ENCODE measurements at regions not wholly inside any gene's neighbourhood (a gene's known extent, or its start where the extent isn't known, plus 50 kb on each side); places are given as distances from the start of the nearest gene placed in this dataset.
"Not testable (repeated sequence)": the region's sequence is repeated elsewhere in the genome, so short reads cannot be mapped to it uniquely, and the experiment has no call there.

DNA sequence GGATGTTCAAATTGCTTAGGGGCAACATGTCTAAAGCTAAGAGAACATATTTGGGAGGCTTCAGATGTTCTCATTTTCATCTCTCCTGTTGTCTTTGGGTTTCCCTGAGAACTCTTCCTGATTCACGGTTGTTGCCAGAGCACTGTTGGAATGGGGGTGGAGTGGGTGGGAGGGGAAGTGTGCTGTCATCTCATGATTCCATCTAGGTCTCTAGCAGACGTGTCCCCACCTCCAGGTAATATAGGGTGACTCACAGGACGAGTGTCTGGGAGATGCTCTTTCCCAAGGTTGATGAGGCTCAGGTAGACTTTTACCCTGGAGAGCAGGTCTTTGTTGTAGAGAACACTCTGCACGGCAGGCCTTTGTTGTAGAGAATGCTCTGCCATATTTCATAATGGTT lies 636.9 kb downstream of the QKI start:
- ATAC-seq (replicated peaks in 1 of 4) = no peak
- DNase-seq = no peak
- no peaks in the 10 kb centered on the region for H3K9me3 ChIP-seq
- H3K36me3 Mint-ChIP-seq = no peaks in the 10 kb centered on the region
- H3K27me3 ChIP-seq (replicated peaks in 1 of 2; ENCODE audit: control insufficient read depth in 2 of 2, extremely low read depth in 1 of 2, insufficient read depth in 2 of 2, low read length in 1 of 2) = peaks cover 0 to 6% of the 10 kb centered on the region in 2 experiments
- H3K4me3 Mint-ChIP-seq = no peak overlapping the region
- peaks cover 0 to 6% of the 10 kb centered on the region in 2 donors for H3K27me3 Mint-ChIP-seq
- no peak overlapping the region for H3K27ac ChIP-seq (ENCODE audit: low read length)
- ChIA-PET POLR2A (no interaction called here), CTCF (no interaction called here)
- no peaks in the 10 kb centered on the region for H3K36me3 ChIP-seq (ENCODE audit: control insufficient read depth in 2 of 2, extremely low read depth in 1 of 2, insufficient read depth in 1 of 2, low read length in 1 of 2)
- no peak overlapping the region for H3K27ac Mint-ChIP-seq
- H3K4me1 ChIP-seq (ENCODE audit: control insufficient read depth in 1 of 2, extremely low read depth in 1 of 2, insufficient read depth in 2 of 2, low read length in 2 of 2) = no peaks in the 10 kb centered on the region
- WGBS (ENCODE audit: insufficient coverage) = 20% methylated on average over 1 of the region's 4 CpGs
- no peaks in the 10 kb centered on the region for H3K9me3 Mint-ChIP-seq
- no peaks in the 10 kb centered on the region for H3K4me1 Mint-ChIP-seq
- H3K4me3 ChIP-seq (ENCODE audit: control insufficient read depth in 1 of 2, extremely low read depth in 1 of 2, low read length in 1 of 2) = no peak overlapping the region

DNA sequence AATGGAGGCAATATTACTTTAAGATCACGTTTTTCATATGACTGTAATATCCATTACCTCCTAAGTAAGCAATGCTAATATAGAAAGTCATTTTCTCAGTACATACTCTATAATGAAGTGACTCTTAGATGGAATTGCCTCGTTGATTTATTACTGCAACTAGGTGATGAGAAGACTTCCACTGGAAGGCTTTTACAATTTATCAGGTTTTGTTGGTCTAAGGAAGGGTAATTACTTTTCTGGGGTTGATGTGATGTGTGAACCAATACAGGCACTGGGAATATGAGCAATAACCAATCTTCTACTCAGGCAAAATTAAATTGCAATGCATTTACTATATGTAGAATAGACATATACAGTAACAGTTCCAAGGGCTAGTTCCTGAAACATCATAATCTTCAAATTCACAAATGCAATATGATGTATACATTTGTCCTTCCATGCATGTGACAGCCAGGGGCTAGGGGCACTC lies 635.0 kb downstream of the QKI start:
- Mint-ChIP-seq H3K36me3 (no peaks in the 10 kb centered on the region), H3K27ac (no peak overlapping the region), H3K9me3 (no peaks in the 10 kb centered on the region), H3K4me3 (no peak overlapping the region), H3K27me3 (peaks cover 0 to 6% of the 10 kb centered on the region in 2 donors), H3K4me1 (no peaks in the 10 kb centered on the region)
- Histone ChIP-seq H3K36me3 (ENCODE audit: control insufficient read depth in 2 of 2, extremely low read depth in 1 of 2, insufficient read depth in 1 of 2, low read length in 1 of 2) (no peaks in the 10 kb centered on the region), H3K27me3 (replicated peaks in 1 of 2; ENCODE audit: control insufficient read depth in 2 of 2, extremely low read depth in 1 of 2, insufficient read depth in 2 of 2, low read length in 1 of 2) (peaks cover 0 to 6% of the 10 kb centered on the region in 2 experiments), H3K9me3 (no peaks in the 10 kb centered on the region), H3K27ac (ENCODE audit: low read length) (no peak overlapping the region), H3K4me3 (ENCODE audit: control insufficient read depth in 1 of 2, extremely low read depth in 1 of 2, low read length in 1 of 2) (no peak overlapping the region), H3K4me1 (ENCODE audit: control insufficient read depth in 1 of 2, extremely low read depth in 1 of 2, insufficient read depth in 2 of 2, low read length in 2 of 2) (no peaks in the 10 kb centered on the region)
- WGBS (ENCODE audit: insufficient coverage) = no CpG with 5 or more reads among the region's 2 CpGs
- no peak for ATAC-seq (replicated peaks in 1 of 4)
- CTCF ChIA-PET = no interaction called here
- no peak for DNase-seq
- POLR2A ChIA-PET = no interaction called here

DNA sequence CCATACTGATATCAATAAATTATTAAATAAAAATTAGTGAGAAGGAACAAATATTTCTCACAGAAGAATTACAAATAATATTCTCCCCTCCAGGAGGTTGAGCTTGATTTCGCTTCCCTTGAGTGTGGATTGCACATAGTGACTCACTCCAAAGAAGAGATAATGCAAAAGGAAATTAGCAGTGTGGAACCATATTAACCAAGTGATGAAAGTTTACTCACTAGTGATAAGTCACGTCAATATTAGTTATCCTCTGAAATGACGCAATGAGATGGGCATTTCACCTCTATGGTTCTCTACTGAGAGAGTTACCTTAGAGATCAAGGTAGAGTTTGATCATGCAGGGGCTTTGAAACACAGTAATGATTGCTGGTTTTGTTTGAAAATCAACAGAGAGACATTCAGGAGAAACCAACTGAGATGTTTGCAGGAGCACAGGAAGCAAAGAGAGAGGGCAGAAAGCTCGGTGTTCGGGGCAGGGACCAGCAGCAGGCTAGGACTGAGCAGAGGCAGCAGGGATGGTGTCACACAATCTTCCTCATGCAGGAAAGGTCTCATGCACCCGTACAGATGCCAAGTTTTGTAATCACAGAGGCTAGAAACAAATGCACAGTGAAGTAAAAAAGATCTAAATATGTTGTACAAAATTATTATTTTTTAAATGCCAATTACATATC lies 634.5 kb downstream of the QKI start:
- DNase-seq = no peak
- Histone ChIP-seq H3K27ac (ENCODE audit: low read length) (no peak overlapping the region), H3K4me3 (ENCODE audit: control insufficient read depth in 1 of 2, extremely low read depth in 1 of 2, low read length in 1 of 2) (no peak overlapping the region), H3K9me3 (no peaks in the 10 kb centered on the region), H3K27me3 (replicated peaks in 1 of 2; ENCODE audit: control insufficient read depth in 2 of 2, extremely low read depth in 1 of 2, insufficient read depth in 2 of 2, low read length in 1 of 2) (peaks cover 0 to 6% of the 10 kb centered on the region in 2 experiments), H3K4me1 (ENCODE audit: control insufficient read depth in 1 of 2, extremely low read depth in 1 of 2, insufficient read depth in 2 of 2, low read length in 2 of 2) (no peaks in the 10 kb centered on the region), H3K36me3 (ENCODE audit: control insufficient read depth in 2 of 2, extremely low read depth in 1 of 2, insufficient read depth in 1 of 2, low read length in 1 of 2) (no peaks in the 10 kb centered on the region)
- peaks cover 0 to 6% of the 10 kb centered on the region in 2 donors for H3K27me3 Mint-ChIP-seq
- WGBS (ENCODE audit: insufficient coverage) = 93% methylated on average over 3 of the region's 6 CpGs
- H3K36me3 Mint-ChIP-seq = no peaks in the 10 kb centered on the region
- ChIA-PET CTCF (no interaction called here), POLR2A (no interaction called here)
- no peak overlapping the region for H3K4me3 Mint-ChIP-seq
- no peak overlapping the region for H3K27ac Mint-ChIP-seq
- no peaks in the 10 kb centered on the region for H3K4me1 Mint-ChIP-seq
- ATAC-seq (replicated peaks in 1 of 4) = no peak
- H3K9me3 Mint-ChIP-seq = no peaks in the 10 kb centered on the region

DNA sequence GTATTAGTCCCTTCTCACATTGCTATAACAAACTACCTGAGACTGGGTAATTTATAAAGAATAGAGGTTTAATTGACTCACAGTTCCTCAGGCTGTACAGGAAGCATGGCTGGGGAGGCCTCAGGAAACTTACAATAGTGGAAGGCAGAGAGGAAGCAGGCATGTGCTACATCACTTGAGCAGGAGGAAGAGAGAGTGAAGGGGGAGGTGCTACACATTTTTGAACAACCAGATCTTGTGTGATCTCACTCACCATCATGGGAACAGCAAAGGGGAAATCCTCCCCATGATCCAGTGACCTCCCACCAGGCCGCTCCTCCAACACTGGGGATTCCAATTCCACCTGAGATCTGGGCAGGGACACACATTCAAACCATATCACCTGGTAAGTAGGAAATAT lies 630.6 kb downstream of the QKI start:
- H3K9me3 ChIP-seq = no peaks in the 10 kb centered on the region
- no peak overlapping the region for H3K27ac ChIP-seq (ENCODE audit: low read length)
- Mint-ChIP-seq H3K4me1 (no peaks in the 10 kb centered on the region), H3K9me3 (peaks cover 0 to 4% (median 0%) of the 10 kb centered on the region in 3 donors), H3K27me3 (no peaks in the 10 kb centered on the region), H3K36me3 (no peaks in the 10 kb centered on the region), H3K4me3 (no peak overlapping the region), H3K27ac (no peak overlapping the region)
- H3K4me1 ChIP-seq (ENCODE audit: control insufficient read depth in 1 of 2, extremely low read depth in 1 of 2, insufficient read depth in 2 of 2, low read length in 2 of 2) = no peaks in the 10 kb centered on the region
- DNase-seq (no peak), ATAC-seq (replicated peaks in 1 of 4) (no peak)
- H3K36me3 ChIP-seq (ENCODE audit: control insufficient read depth in 2 of 2, extremely low read depth in 1 of 2, insufficient read depth in 1 of 2, low read length in 1 of 2) = no peaks in the 10 kb centered on the region
- no peak overlapping the region for H3K4me3 ChIP-seq (ENCODE audit: control insufficient read depth in 1 of 2, extremely low read depth in 1 of 2, low read length in 1 of 2)
- ChIA-PET POLR2A (no interaction called here), CTCF (no interaction called here)
- H3K27me3 ChIP-seq (replicated peaks in 1 of 2; ENCODE audit: control insufficient read depth in 2 of 2, extremely low read depth in 1 of 2, insufficient read depth in 2 of 2, low read length in 1 of 2) = peaks cover 0 to 2% of the 10 kb centered on the region in 2 experiments
- no CpG with 5 or more reads among the region's 1 CpG for WGBS (ENCODE audit: insufficient coverage)

DNA sequence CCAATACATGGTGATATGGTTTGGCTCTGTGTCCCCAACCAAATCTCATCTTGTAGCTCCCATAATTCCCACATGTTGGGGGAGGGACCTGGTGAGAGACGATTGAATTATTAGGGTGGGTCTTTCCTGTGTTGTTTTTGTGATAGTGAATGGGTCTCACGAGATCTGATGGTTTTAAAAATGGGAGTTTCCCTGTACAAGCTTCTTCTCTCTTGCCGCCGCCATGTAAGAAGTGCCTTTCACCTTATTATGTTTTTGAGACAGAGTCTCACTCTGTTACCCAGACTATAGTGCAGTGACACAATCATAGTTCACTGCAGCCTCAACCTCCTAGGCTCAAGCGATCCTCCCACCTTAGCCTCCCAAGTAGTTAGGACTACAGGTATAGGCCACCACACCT lies 629.1 kb downstream of the QKI start:
- POLR2A ChIA-PET; H3K9me3 Mint-ChIP-seq; H3K4me3 Mint-ChIP-seq; H3K36me3 Mint-ChIP-seq; H3K36me3 ChIP-seq (ENCODE audit: control insufficient read depth in 2 of 2, extremely low read depth in 1 of 2, insufficient read depth in 1 of 2, low read length in 1 of 2); ATAC-seq (replicated peaks in 1 of 4); DNase-seq; H3K27me3 Mint-ChIP-seq; H3K27ac Mint-ChIP-seq; H3K4me1 Mint-ChIP-seq; H3K4me3 ChIP-seq (ENCODE audit: control insufficient read depth in 1 of 2, extremely low read depth in 1 of 2, low read length in 1 of 2); CTCF ChIA-PET; H3K9me3 ChIP-seq; H3K27ac ChIP-seq (ENCODE audit: low read length); H3K4me1 ChIP-seq (ENCODE audit: control insufficient read depth in 1 of 2, extremely low read depth in 1 of 2, insufficient read depth in 2 of 2, low read length in 2 of 2); H3K27me3 ChIP-seq (replicated peaks in 1 of 2; ENCODE audit: control insufficient read depth in 2 of 2, extremely low read depth in 1 of 2, insufficient read depth in 2 of 2, low read length in 1 of 2): not testable (repeated sequence)
- WGBS (ENCODE audit: insufficient coverage) = no CpG with 5 or more reads among the region's 5 CpGs

DNA sequence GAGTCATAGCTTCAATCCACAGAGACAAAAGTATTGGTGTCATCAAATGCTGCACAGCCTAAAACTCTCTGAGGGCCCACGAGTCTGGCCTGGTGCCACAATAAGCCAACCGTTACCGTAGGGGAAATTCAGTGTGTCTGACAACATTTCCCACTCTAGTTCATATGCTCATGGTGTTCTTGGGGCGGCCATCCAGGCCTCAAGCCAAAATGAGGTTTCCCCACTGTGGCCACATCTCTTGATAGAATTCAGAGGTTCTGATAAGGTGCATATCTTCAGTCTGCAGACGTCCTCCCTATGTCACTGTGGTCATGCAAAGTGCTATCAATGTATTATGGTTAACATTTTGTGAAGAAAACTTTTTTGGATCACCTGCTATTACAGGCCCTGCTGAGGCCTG lies 627.7 kb downstream of the QKI start:
- Histone ChIP-seq H3K27me3 (replicated peaks in 1 of 2; ENCODE audit: control insufficient read depth in 2 of 2, extremely low read depth in 1 of 2, insufficient read depth in 2 of 2, low read length in 1 of 2) (peaks cover 0 to 4% of the 10 kb centered on the region in 2 experiments), H3K27ac (ENCODE audit: low read length) (no peak overlapping the region), H3K4me3 (ENCODE audit: control insufficient read depth in 1 of 2, extremely low read depth in 1 of 2, low read length in 1 of 2) (no peak overlapping the region), H3K4me1 (ENCODE audit: control insufficient read depth in 1 of 2, extremely low read depth in 1 of 2, insufficient read depth in 2 of 2, low read length in 2 of 2) (no peaks in the 10 kb centered on the region), H3K36me3 (ENCODE audit: control insufficient read depth in 2 of 2, extremely low read depth in 1 of 2, insufficient read depth in 1 of 2, low read length in 1 of 2) (no peaks in the 10 kb centered on the region), H3K9me3 (no peaks in the 10 kb centered on the region)
- Mint-ChIP-seq H3K4me3 (no peak overlapping the region), H3K4me1 (no peaks in the 10 kb centered on the region), H3K27me3 (no peaks in the 10 kb centered on the region), H3K27ac (no peak overlapping the region), H3K36me3 (no peaks in the 10 kb centered on the region), H3K9me3 (peaks cover 0 to 4% (median 0%) of the 10 kb centered on the region in 3 donors)
- ATAC-seq (replicated peaks in 1 of 4) (no peak), DNase-seq (peak in 3 of 35 experiments; percentile 1 to 5 (median 4))
- 27% methylated on average over 3 of the region's 5 CpGs for WGBS (ENCODE audit: insufficient coverage)
- POLR2A ChIA-PET = interaction anchor here in 1 of 2 donors (0.7 kb wide), 1 partner anchor 48 kb away, joined by 3 read pairs; no protein-coding TSS in a partner anchor
- CTCF ChIA-PET = no interaction called here

All from T-cell (primary cell).